Psoas muscle (tissue), 7 donors: ENCODE measurements at regions not wholly inside any gene's neighbourhood (a gene's known extent, or its start where the extent isn't known, plus 50 kb on each side); places are given as distances from the start of the nearest gene placed in this dataset.

Source experiments
- ATAC-seq, 4 donors: fragments of 200-7000 bp; cut with Tn5 transposase; one replicate each; pipeline ENCODE4 v1.9.1; 2020; ENCODE audit warnings: moderate library complexity in 3 of 4, mild to moderate bottlenecking in 2 of 4
- DNase-seq, 2 donors: peaks; one replicate each; pipeline ENCODE4 v3.0.0-alpha.2; 2020
- H3K27ac ChIP-seq: fragments of 200-600 bp; one replicate; pipeline ENCODE4 v1.8.0; 2022
- H3K27me3 ChIP-seq, 3 donors: fragments of 200-600 bp in 1 of 3; one replicate each; pipeline versions ENCODE4 v1.6.1 to v1.8.0; 2013 to 2022; ENCODE audit warnings: low read length in 2 of 3, mild to moderate bottlenecking in 2 of 3, moderate library complexity in 1 of 3; ENCODE audit not compliant: insufficient read depth in 3 of 3
- H3K36me3 ChIP-seq, 2 donors: fragments of 200-600 bp in 1 of 2; one replicate each; pipeline versions ENCODE4 v1.6.1 to v1.8.0; 2013 to 2022; ENCODE audit warnings: low read depth in 1 of 2, mild to moderate bottlenecking in 1 of 2, moderate library complexity in 1 of 2; ENCODE audit not compliant: insufficient read depth in 1 of 2
- H3K4me1 ChIP-seq: fragments of 200-600 bp; one replicate; pipeline ENCODE4 v1.8.0; 2022
- H3K4me3 ChIP-seq: fragments of 200-600 bp; one replicate; pipeline ENCODE4 v1.8.0; 2022; ENCODE audit warnings: mild to moderate bottlenecking
- H3K9me3 ChIP-seq: fragments of 200-600 bp; one replicate; pipeline ENCODE4 v1.8.0; 2022
- CTCF ChIP-seq: fragments of 200-600 bp; IDR thresholded peaks from one replicate; pipeline ENCODE4 v1.8.0; 2022; ENCODE audit warnings: antibody characterized with exemption
- WGBS, 3 donors: extraction: QIAGEN DNeasy Blood & Tissue Kit; methylation state at CpG; one replicate each; pipeline versions ENCODE4 v1.1.6 to v1.1.7; 2013; 5-methylcytosine and 5-hydroxymethylcytosine counted together
- intact Hi-C, 2 donors: fragments of 100-400 bp; cut with DNase I; formaldehyde crosslinking; loops; one replicate each; pipeline versions ENCODE4 v1.11.0 to v1.14.2; 2022
- donor health status: healthy with polysubstance abuse.
- donor health status: DM: no; HTN: no; CAD: no; lungs with moderate emphysema.
- donor health status: Bipolar disorder and iron deficiency.
- donor health status: healthy.
- donor health status: DM: yes; HTN: yes; CAD: no.
- donor health status: DM: no; HTN: no; CAD: no.
- donor health status: DM: yes; HTN: yes; CAD: no.

GRCh38 chrX:15191830-15192229 lies 78.1 kb downstream of the ASB9 start:
- DNase-seq (no peak), ATAC-seq (no peak)
- TF ChIP-seq CTCF = no peak
- no peaks in the 10 kb centered on the region for H3K9me3 ChIP-seq
- H3K4me1 ChIP-seq = no peaks in the 10 kb centered on the region
- WGBS, 3 donors = 55 to 79% (median 71%) methylated on average over 1 of the region's 1 CpG
- no peak overlapping the region for H3K27ac ChIP-seq
- no peak overlapping the region for H3K4me3 ChIP-seq
- peaks cover 0 to under 1% (median 0%) of the 10 kb centered on the region in 3 donors for H3K27me3 ChIP-seq
- intact Hi-C loops = no loop called here
- H3K36me3 ChIP-seq = no peaks in the 10 kb centered on the region

- no peaks in the 10 kb centered on the region for H3K4me1 ChIP-seq
- no peak for ATAC-seq
- intact Hi-C loops = no loop called here
- H3K4me3 ChIP-seq = no peak overlapping the region
- TF ChIP-seq CTCF = no peak
- 58 to 92% (median 90%) methylated on average over 1 of the region's 1 CpG for WGBS, 3 donors
- no peak overlapping the region for H3K27ac ChIP-seq
- no peaks in the 10 kb centered on the region for H3K9me3 ChIP-seq
- peaks cover 0 to 11% (median 0%) of the 10 kb centered on the region in 3 donors for H3K27me3 ChIP-seq
- DNase-seq = no peak
- H3K36me3 ChIP-seq = no peaks in the 10 kb centered on the region
Observed at GRCh38 chrX:15188039-15188438, 81.8 kb downstream of the ASB9 start.

GRCh38 chrX:15177316-15177715 lies 92.6 kb downstream of the ASB9 start:
- no peak for TF ChIP-seq CTCF
- H3K27ac ChIP-seq = no peak overlapping the region
- intact Hi-C loops = no loop called here
- H3K36me3 ChIP-seq = no peaks in the 10 kb centered on the region
- no peak for ATAC-seq
- H3K9me3 ChIP-seq = no peaks in the 10 kb centered on the region
- DNase-seq = no peak
- 66 to 86% (median 84%) methylated on average over 3 of the region's 3 CpGs for WGBS, 3 donors
- H3K4me3 ChIP-seq = no peak overlapping the region
- H3K4me1 ChIP-seq = no peaks in the 10 kb centered on the region
- no peaks in the 10 kb centered on the region for H3K27me3 ChIP-seq

GRCh38 chrX:15173411-15173810 lies 96.5 kb downstream of the ASB9 start:
- no peak for ATAC-seq
- H3K4me3 ChIP-seq = no peak overlapping the region
- WGBS, 3 donors = 50 to 63% (median 63%) methylated on average over 5 of the region's 5 CpGs
- no peak for TF ChIP-seq CTCF
- no peaks in the 10 kb centered on the region for H3K4me1 ChIP-seq
- H3K27ac ChIP-seq = no peak overlapping the region
- H3K36me3 ChIP-seq = no peaks in the 10 kb centered on the region
- intact Hi-C loops = no loop called here
- no peak for DNase-seq
- H3K9me3 ChIP-seq = no peaks in the 10 kb centered on the region
- no peaks in the 10 kb centered on the region for H3K27me3 ChIP-seq

- intact Hi-C loops = no loop called here
- ATAC-seq = no peak
- Histone ChIP-seq H3K9me3 (no peaks in the 10 kb centered on the region), H3K4me3 (no peak overlapping the region), H3K4me1 (no peaks in the 10 kb centered on the region), H3K27me3 (no peaks in the 10 kb centered on the region), H3K27ac (no peak overlapping the region), H3K36me3 (no peaks in the 10 kb centered on the region)
- DNase-seq = no peak
- TF ChIP-seq CTCF = no peak
- 35 to 40% (median 39%) methylated on average over 2 of the region's 2 CpGs for WGBS, 3 donors
Observed at GRCh38 chrX:15170927-15171326, 99.0 kb downstream of the ASB9 start.
